Endothelial cell of umbilical vein (primary cell): ENCODE measurements at regions not wholly inside any gene's neighbourhood (a gene's known extent, or its start where the extent isn't known, plus 50 kb on each side); places are given as distances from the start of the nearest gene placed in this dataset.

ENCODE experiments used
- BruUV-seq: library from RNA; stranded (reverse); fragments of 400-500 nt; replicated peaks from 2 replicates; lab custom pipeline; 2021; lab: Mats Ljungman, UMichigan
- CTCF ChIA-PET: fragments of 300-600, 350-600 bp; sonication (Branson Sonifier 250); formaldehyde crosslinking; loops from one replicate; lab custom pipeline; 2021; ENCODE audit warnings: antibody characterized with exemption, inconsistent platforms; lab: Charles Lee
- POLR2A ChIA-PET: fragments of 300-600, 350-600 bp; sonication (Branson Sonifier 250); formaldehyde crosslinking; loops from one replicate; lab custom pipeline; 2021; ENCODE audit warnings: antibody characterized with exemption, inconsistent platforms; lab: Charles Lee
- DNase-seq: peaks from one replicate; pipeline ENCODE4 v3.0.0-alpha.2; 2011; ENCODE audit warnings: low read depth, low spot score
- FAIRE-seq: peaks from 2 replicates; lab custom pipeline; 2011; peaks lifted over from hg19 to GRCh38; lab: Jason Lieb, UNC
- H2AFZ ChIP-seq: 2 replicates; pipeline ENCODE4 v1.6.0; 2012; ENCODE audit warnings: low read depth, low read length, control low read depth, inconsistent platforms
- H3K27ac ChIP-seq: 2 replicates; pipeline ENCODE4 v1.5.1; 2011; ENCODE audit warnings: low read depth, mild to moderate bottlenecking, control low read depth, low read length, moderate library complexity; ENCODE audit not compliant: insufficient read depth
- H3K27me3 ChIP-seq, 2 experiments: 2 replicates each; pipeline versions ENCODE4 v1.6.0 to v1.6.1; 2011; ENCODE audit warnings: low read length in 2 of 2, mixed read lengths in 1 of 2; ENCODE audit not compliant: control insufficient read depth in 2 of 2, insufficient read depth in 2 of 2
- H3K36me3 ChIP-seq, 2 experiments: 2 replicates in 1 of 2; 3 replicates in 1 of 2; pipeline ENCODE4 v1.5.1; 2011; ENCODE audit warnings: low read length in 2 of 2, mild to moderate bottlenecking in 1 of 2, moderate library complexity in 1 of 2; ENCODE audit not compliant: control insufficient read depth in 2 of 2, insufficient read depth in 2 of 2; ENCODE audit errors: extremely low read depth in 1 of 2
- H3K4me1 ChIP-seq: 3 replicates; pipeline ENCODE4 v1.5.1; 2011; ENCODE audit warnings: mild to moderate bottlenecking, low read length; ENCODE audit not compliant: control insufficient read depth, insufficient read depth; ENCODE audit errors: extremely low read depth
- H3K4me2 ChIP-seq: 2 replicates; pipeline ENCODE4 v1.6.1; 2011; ENCODE audit warnings: low read length, control low read depth, mixed read lengths; ENCODE audit not compliant: insufficient read depth
- H3K4me3 ChIP-seq, 3 experiments: fragments of 200-600 bp in 1 of 3; sonication (generic), shearing (Covaris generic) in 1 of 3; replicated peaks in 1 of 3; 2 replicates each; pipeline ENCODE4 v1.5.1; 2011 to 2016; ENCODE audit warnings: control low read depth in 3 of 3, low read length in 3 of 3, mild to moderate bottlenecking in 2 of 3, inconsistent platforms in 1 of 3, low read depth in 1 of 3, moderate library complexity in 1 of 3; ENCODE audit not compliant: insufficient read depth in 1 of 3
- H3K79me2 ChIP-seq: 2 replicates; pipeline ENCODE4 v1.6.0; 2012; ENCODE audit warnings: low read length, inconsistent platforms; ENCODE audit not compliant: control insufficient read depth, insufficient read depth
- H3K9ac ChIP-seq: replicated peaks from 2 replicates; pipeline ENCODE3; 2011; ENCODE audit warnings: low read length, control low read depth; ENCODE audit not compliant: insufficient read depth; ENCODE audit errors: extremely low read depth
- H3K9me1 ChIP-seq: replicated peaks from 3 replicates; pipeline ENCODE4 v1.6.0; 2011; ENCODE audit warnings: mild to moderate bottlenecking, low read length; ENCODE audit not compliant: control insufficient read depth, insufficient read depth; ENCODE audit errors: extremely low read depth
- H3K9me3 ChIP-seq: replicated peaks from 2 replicates; pipeline ENCODE4 v1.5.1; 2012; ENCODE audit warnings: low read length, inconsistent platforms; ENCODE audit not compliant: control insufficient read depth, insufficient read depth
- H4K20me1 ChIP-seq: replicated peaks from 2 replicates; pipeline ENCODE3; 2011; ENCODE audit warnings: mild to moderate bottlenecking, low read length; ENCODE audit not compliant: control insufficient read depth, insufficient read depth; ENCODE audit errors: extremely low read depth
- EZH2 ChIP-seq: IDR thresholded peaks from 2 replicates; pipeline ENCODE4 v1.6.1; 2012; ENCODE audit warnings: borderline replicate concordance, low read depth, mild to moderate bottlenecking, moderate library complexity, low read length, inconsistent platforms; ENCODE audit not compliant: severe bottlenecking
- FOS ChIP-seq: IDR thresholded peaks from 2 replicates; pipeline ENCODE4 v1.6.1; 2011; ENCODE audit warnings: mild to moderate bottlenecking, low read length, moderate library complexity, borderline replicate concordance; ENCODE audit not compliant: insufficient read depth
- JUN ChIP-seq: IDR thresholded peaks from 2 replicates; pipeline ENCODE4 v1.6.1; 2011; ENCODE audit warnings: borderline replicate concordance, low read depth; ENCODE audit not compliant: insufficient read length, insufficient read depth
- POLR2A ChIP-seq: IDR thresholded peaks from 2 replicates; pipeline ENCODE4 v1.6.1; 2012; ENCODE audit warnings: low read depth, mild to moderate bottlenecking, control low read depth, low read length
- POLR2AphosphoS5 ChIP-seq: IDR thresholded peaks from 2 replicates; pipeline ENCODE4 v1.6.1; 2012; ENCODE audit warnings: low read depth, mild to moderate bottlenecking, control low read depth, low read length, moderate library complexity; ENCODE audit not compliant: insufficient read depth
- dilution Hi-C: fragments of 300-500 bp; cut with MboI; formaldehyde crosslinking; loops from one replicate; pipeline ENCODE4 v1.15.0; 2019; ENCODE audit warnings: low sequenced_read_pairs; ENCODE audit not compliant: extremely low pct_ligation_motif_present
- intact Hi-C: fragments of 100-400 bp; cut with micrococcal nuclease; formaldehyde crosslinking; loops from one replicate; pipeline ENCODE4 v1.10.0; 2022
- TF ChIP-seq, protein P1 (sequence below): IDR thresholded peaks from 2 replicates; pipeline ENCODE4 v1.6.1; 2011; ENCODE audit not compliant: insufficient read depth, insufficient read length

DNA sequence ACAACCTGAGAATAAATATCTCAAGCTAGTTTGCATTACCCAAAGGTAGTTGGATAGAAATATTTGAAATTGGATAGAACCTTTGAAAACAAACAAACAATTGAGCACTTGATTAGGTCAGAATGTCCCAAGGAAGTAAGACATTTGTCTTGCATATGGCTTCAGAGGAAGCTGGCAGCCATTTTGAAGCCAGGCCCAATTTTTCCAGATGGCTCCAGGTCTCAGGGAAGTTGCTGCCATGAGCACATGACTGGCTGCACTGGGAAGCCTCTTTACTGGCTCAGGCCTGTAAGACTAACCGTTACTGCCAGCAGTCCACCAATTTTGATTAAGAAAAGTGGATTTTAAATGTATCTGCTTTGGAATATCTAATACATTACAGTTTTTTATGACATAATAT is 448.9 kb upstream of the DPH6 start:
- intact Hi-C loops, result no loop called here
- no peaks in the 10 kb centered on the region for H3K27me3 ChIP-seq
- no peaks in the 10 kb centered on the region for H3K36me3 ChIP-seq
- POLR2A ChIA-PET, result no interaction called here
- H4K20me1 ChIP-seq, result no peaks in the 10 kb centered on the region
- no peaks in the 10 kb centered on the region for H3K9me3 ChIP-seq
- H3K9ac ChIP-seq, result no peak overlapping the region
- dilution Hi-C loops, result no loop called here
- no peak overlapping the region for H3K4me3 ChIP-seq
- no peak for FAIRE-seq
- CTCF ChIA-PET, result interaction anchor here (0.7 to 2.0 kb wide), 3 partner anchors 9 to 13 kb away, joined by 3 to 6 read pairs (median 4); no protein-coding TSS in a partner anchor
- H3K9me1 ChIP-seq, result no peaks in the 10 kb centered on the region
- peak overlapping the region; percentile 20 for H2AFZ ChIP-seq
- no TSS peak for BruUV-seq
- H3K4me1 ChIP-seq, result no peaks in the 10 kb centered on the region
- H3K4me2 ChIP-seq, result no peak overlapping the region
- no peak overlapping the region for H3K27ac ChIP-seq
- no peak for TF ChIP-seq FOS
- no peak for TF ChIP-seq POLR2AphosphoS5
- no peak for TF ChIP-seq POLR2A
- TF ChIP-seq JUN, result no peak
- TF ChIP-seq, protein P1, sequence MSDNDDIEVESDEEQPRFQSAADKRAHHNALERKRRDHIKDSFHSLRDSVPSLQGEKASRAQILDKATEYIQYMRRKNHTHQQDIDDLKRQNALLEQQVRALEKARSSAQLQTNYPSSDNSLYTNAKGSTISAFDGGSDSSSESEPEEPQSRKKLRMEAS, result no peak
- no peak for TF ChIP-seq EZH2
- DNase-seq, result no peak
- H3K79me2 ChIP-seq, result no peaks in the 10 kb centered on the region

DNA sequence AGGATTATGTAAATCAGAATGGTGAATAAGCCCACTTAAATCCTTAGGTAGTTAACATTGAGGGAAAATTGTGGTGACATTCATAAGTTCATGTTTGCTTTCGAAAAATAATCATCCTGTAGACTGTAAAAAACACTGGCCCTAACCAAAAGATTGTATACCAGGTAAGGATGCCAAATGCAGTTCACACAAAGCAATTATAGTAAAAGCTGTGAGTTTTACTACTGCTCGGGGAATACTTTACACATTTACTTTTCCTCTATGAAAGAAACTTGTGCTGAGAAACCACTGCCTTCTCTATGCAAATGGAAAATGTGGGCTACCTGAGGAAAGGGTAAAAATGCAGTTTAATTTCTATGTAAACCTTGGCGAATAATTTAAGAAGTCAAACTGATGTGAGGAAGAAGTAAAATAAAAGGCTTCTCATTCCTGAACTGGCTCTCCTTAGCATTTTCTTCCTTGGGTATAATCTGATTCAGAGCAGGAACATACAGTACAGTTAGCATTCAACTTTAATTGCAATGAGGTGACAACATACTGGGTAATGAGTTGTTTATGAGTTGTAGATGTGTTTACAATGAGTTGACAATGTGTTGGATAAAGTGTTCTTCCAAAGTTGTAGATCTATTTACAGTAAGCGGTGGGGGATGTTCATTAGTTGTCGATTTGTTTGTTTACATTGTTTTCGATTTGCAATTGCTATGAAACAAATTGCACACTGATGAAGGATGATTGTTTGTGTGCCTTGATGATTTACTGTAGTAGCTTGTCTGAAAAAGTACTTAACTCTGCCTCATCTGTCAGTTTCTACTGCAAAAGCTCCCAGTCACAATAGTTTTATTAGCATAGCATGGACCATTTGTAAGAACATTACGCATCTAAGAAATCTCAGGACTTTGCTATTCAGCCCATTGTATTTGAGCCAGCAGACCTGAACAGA is 453.0 kb upstream of the DPH6 start:
- no peaks in the 10 kb centered on the region for H3K27me3 ChIP-seq
- ChIA-PET POLR2A (no interaction called here), CTCF (no interaction called here)
- no peak for TF ChIP-seq POLR2A
- TF ChIP-seq FOS, result no peak
- H3K9ac ChIP-seq, result no peak overlapping the region
- H3K36me3 ChIP-seq, result no peaks in the 10 kb centered on the region
- H3K79me2 ChIP-seq, result no peaks in the 10 kb centered on the region
- intact Hi-C loops, result no loop called here
- no TSS peak for BruUV-seq
- H3K4me3 ChIP-seq, result no peak overlapping the region
- H3K4me2 ChIP-seq, result no peak overlapping the region
- H4K20me1 ChIP-seq, result no peaks in the 10 kb centered on the region
- dilution Hi-C loops, result no loop called here
- FAIRE-seq, result no peak
- H2AFZ ChIP-seq, result no peak overlapping the region
- H3K4me1 ChIP-seq, result peaks cover under 1% of the 10 kb centered on the region
- H3K9me3 ChIP-seq, result no peaks in the 10 kb centered on the region
- H3K27ac ChIP-seq, result no peak overlapping the region
- no peak for DNase-seq
- no peaks in the 10 kb centered on the region for H3K9me1 ChIP-seq
